ENCODE measurements at regions not wholly inside any gene's neighbourhood (a gene's known extent, or its start where the extent isn't known, plus 50 kb on each side); places are given as distances from the start of the nearest gene placed in this dataset.

DNA sequence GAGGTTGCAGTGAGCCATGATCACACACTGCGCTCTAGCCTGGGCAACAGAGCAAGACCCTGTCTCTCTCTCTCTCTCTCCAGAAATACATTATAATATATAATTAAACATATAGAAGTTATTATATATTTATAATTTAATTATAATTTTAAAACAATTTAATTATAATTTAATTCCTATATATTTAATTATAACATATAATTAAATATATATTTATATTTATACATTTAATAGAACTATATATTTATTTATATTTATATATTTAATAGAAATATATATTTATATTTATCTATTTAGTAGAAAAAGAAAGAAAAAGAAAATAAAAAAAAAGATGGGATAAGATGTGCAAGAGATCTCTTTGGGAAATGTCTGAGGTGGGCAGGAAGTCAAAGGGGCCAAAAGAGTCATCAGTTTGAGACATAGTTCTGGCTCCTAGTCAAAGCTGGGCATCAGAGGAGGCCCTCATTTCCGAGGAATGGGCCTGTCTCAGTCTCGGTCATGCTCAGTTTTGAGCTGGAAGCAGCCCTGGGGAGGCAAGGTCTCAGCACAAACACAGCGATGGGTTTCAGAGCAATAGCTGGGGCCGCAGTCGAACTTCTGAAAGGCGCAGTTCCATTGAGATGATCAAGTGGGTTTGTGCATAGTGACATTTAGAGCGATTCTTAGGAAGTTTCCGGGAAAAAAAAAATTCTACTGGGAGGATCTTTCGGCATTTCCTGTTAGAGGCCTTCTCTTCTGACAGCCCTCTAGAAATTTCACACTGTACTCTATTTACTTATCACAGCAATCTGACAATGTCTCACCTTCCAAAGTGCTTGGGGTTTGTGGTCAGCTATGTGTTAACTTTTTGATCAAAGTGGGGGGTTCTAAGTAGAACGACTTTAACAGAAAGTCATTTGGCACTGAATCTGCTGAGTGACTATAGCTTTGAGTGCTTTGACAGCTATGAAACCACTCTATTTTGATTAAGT lies 58.7 kb upstream of the GZMB start:
- no peak for DNase-seq

GRCh38 chr14:24690492-24690891 lies 56.5 kb upstream of the GZMB start:
- no peak for DNase-seq

- DNase-seq = no peak
Measured at GRCh38 chr14:24688030-24688658, 54.2 kb upstream of the GZMB start.
